T47D (cell line): ENCODE measurements at regions not wholly inside any gene's neighbourhood (a gene's known extent, or its start where the extent isn't known, plus 50 kb on each side); places are given as distances from the start of the nearest gene placed in this dataset.

Source experiments
- DNase-seq, 2 experiments: peaks; one replicate each; pipeline versions ENCODE4 v3.0.0 to v3.0.0-alpha.2; 2011 to 2012; ENCODE audit warnings: low read depth in 1 of 2, low spot score in 1 of 2
- JUND ChIP-seq: IDR thresholded peaks from 2 replicates; pipeline ENCODE4 v1.6.1; 2012; ENCODE audit warnings: low read depth
- in situ Hi-C: cut with HindIII; loops from 2 replicates; pipeline ENCODE4 v1.10.0; 2016; ENCODE audit warnings: low sequenced_read_pairs, low pct_unique_long_range_greater_than_20kb

GRCh38 chr3:162072656-162073164 lies 576.1 kb downstream of the OTOL1 start:
- in situ Hi-C loops, result no loop called here
- TF ChIP-seq JUND, result no peak
- peak in 1 of 2 experiments; percentile 13 for DNase-seq

- in situ Hi-C loops, result no loop called here
- TF ChIP-seq JUND, result no peak
- DNase-seq, result no peak
Observed at GRCh38 chr3:162073422-162073975, 576.9 kb downstream of the OTOL1 start.

- TF ChIP-seq JUND, result no peak
- no peak for DNase-seq
- in situ Hi-C loops, result no loop called here
Observed at GRCh38 chr3:162077108-162077507, 580.5 kb downstream of the OTOL1 start.

GRCh38 chr3:162082516-162082915 lies 585.9 kb downstream of the OTOL1 start:
- DNase-seq, result no peak
- no peak for TF ChIP-seq JUND
- in situ Hi-C loops, result no loop called here

- in situ Hi-C loops, result no loop called here
- TF ChIP-seq JUND, result no peak
Observed at GRCh38 chr3:162087361-162087760, 590.8 kb downstream of the OTOL1 start.

GRCh38 chr3:162092751-162093150 lies 596.1 kb downstream of the OTOL1 start:
- no peak for DNase-seq
- in situ Hi-C loops, result no loop called here
- TF ChIP-seq JUND, result no peak

More at GRCh38 chr3:162087361-162087760, 590.8 kb downstream of the OTOL1 start:
- no peak for DNase-seq

- in situ Hi-C loops, result no loop called here
- no peak for TF ChIP-seq JUND
- DNase-seq, result no peak
Observed at GRCh38 chr3:162094301-162094700, 597.7 kb downstream of the OTOL1 start.

GRCh38 chr3:162096874-162097273 lies 600.3 kb downstream of the OTOL1 start:
- no peak for DNase-seq
- in situ Hi-C loops, result no loop called here
- TF ChIP-seq JUND, result no peak

- in situ Hi-C loops, result no loop called here
- no peak for TF ChIP-seq JUND
- no peak for DNase-seq
Observed at GRCh38 chr3:162103808-162104207, 607.2 kb downstream of the OTOL1 start.

GRCh38 chr3:162111861-162112260 lies 615.3 kb downstream of the OTOL1 start:
- no peak for DNase-seq
- TF ChIP-seq JUND, result no peak
- in situ Hi-C loops, result no loop called here

GRCh38 chr3:162112719-162113118 lies 616.1 kb downstream of the OTOL1 start:
- no peak for TF ChIP-seq JUND
- in situ Hi-C loops, result no loop called here
- no peak for DNase-seq

GRCh38 chr3:162117961-162118360 lies 621.4 kb downstream of the OTOL1 start:
- TF ChIP-seq JUND, result no peak
- in situ Hi-C loops, result no loop called here
- no peak for DNase-seq

GRCh38 chr3:162119651-162120050 lies 623.0 kb downstream of the OTOL1 start:
- in situ Hi-C loops, result no loop called here
- TF ChIP-seq JUND, result no peak

GRCh38 chr3:162122405-162122804 lies 625.8 kb downstream of the OTOL1 start:
- in situ Hi-C loops, result no loop called here
- TF ChIP-seq JUND, result no peak
- DNase-seq, result no peak

More at GRCh38 chr3:162119651-162120050, 623.0 kb downstream of the OTOL1 start:
- DNase-seq, result no peak

- TF ChIP-seq JUND, result no peak
- DNase-seq, result no peak
- in situ Hi-C loops, result no loop called here
Observed at GRCh38 chr3:162125790-162126189, 629.2 kb downstream of the OTOL1 start.
